Parathyroid adenoma (tissue), 2 donors: ENCODE measurements at regions not wholly inside any gene's neighbourhood (a gene's known extent, or its start where the extent isn't known, plus 50 kb on each side); places are given as distances from the start of the nearest gene placed in this dataset.

ENCODE experiments used
- H2AFZ ChIP-seq: fragments of 300-600 bp; sonication (generic); one replicate; pipeline ENCODE4 v1.7.0; 2017; ENCODE audit warnings: antibody characterized with exemption, mild to moderate bottlenecking
- H3K27ac ChIP-seq: fragments of 300-600 bp; sonication (generic); one replicate; pipeline ENCODE4 v1.7.0; 2017
- H3K27me3 ChIP-seq: fragments of 300-600 bp; sonication (generic); one replicate; pipeline ENCODE4 v1.7.0; 2017; ENCODE audit warnings: low read length; ENCODE audit not compliant: control insufficient read depth, insufficient read depth
- H3K36me3 ChIP-seq: fragments of 300-600 bp; sonication (generic); one replicate; pipeline ENCODE4 v1.7.0; 2017; ENCODE audit warnings: low read length; ENCODE audit not compliant: control insufficient read depth, insufficient read depth
- H3K4me1 ChIP-seq: fragments of 300-600 bp; sonication (generic); one replicate; pipeline ENCODE4 v1.7.0; 2017; ENCODE audit warnings: control low read depth
- H3K4me2 ChIP-seq: fragments of 300-600 bp; sonication (generic); one replicate; pipeline ENCODE4 v1.7.0; 2017; ENCODE audit warnings: low read length
- H3K4me3 ChIP-seq: fragments of 300-600 bp; sonication (generic); one replicate; pipeline ENCODE4 v1.7.0; 2017; ENCODE audit warnings: low read depth, low read length
- H3K79me2 ChIP-seq: fragments of 300-600 bp; sonication (generic); one replicate; pipeline ENCODE4 v1.7.0; 2017; ENCODE audit warnings: control low read depth
- H3K9ac ChIP-seq: fragments of 300-600 bp; sonication (generic); one replicate; pipeline ENCODE4 v1.7.0; 2017; ENCODE audit warnings: mild to moderate bottlenecking
- H3K9me3 ChIP-seq: fragments of 300-600 bp; sonication (generic); one replicate; pipeline ENCODE4 v1.7.0; 2017; ENCODE audit warnings: low read length; ENCODE audit not compliant: control insufficient read depth
- CTCF ChIP-seq: fragments of 300-600 bp; sonication (generic); IDR thresholded peaks from one replicate; pipeline ENCODE4 v1.7.0; 2017; ENCODE audit warnings: antibody characterized with exemption, mild to moderate bottlenecking
- donor health status: primary hyperparathyroidism.

GRCh38 chr17:77746393-77746792 is 212.1 kb upstream of the TNRC6C start:
- no peak overlapping the region for H2AFZ ChIP-seq
- no peaks in the 10 kb centered on the region for H3K36me3 ChIP-seq
- H3K9ac ChIP-seq, result no peak overlapping the region
- no peak overlapping the region for H3K4me2 ChIP-seq
- no peak overlapping the region for H3K4me3 ChIP-seq
- H3K4me1 ChIP-seq, result no peaks in the 10 kb centered on the region
- TF ChIP-seq CTCF, result no peak
- no peaks in the 10 kb centered on the region for H3K9me3 ChIP-seq
- H3K27ac ChIP-seq, result no peak overlapping the region
- no peaks in the 10 kb centered on the region for H3K79me2 ChIP-seq
- no peaks in the 10 kb centered on the region for H3K27me3 ChIP-seq

- Histone ChIP-seq H3K27ac (no peak overlapping the region), H3K4me2 (no peak overlapping the region), H3K27me3 (no peaks in the 10 kb centered on the region), H3K9ac (no peak overlapping the region), H3K79me2 (no peaks in the 10 kb centered on the region), H3K4me1 (no peaks in the 10 kb centered on the region), H3K4me3 (no peak overlapping the region), H3K36me3 (no peaks in the 10 kb centered on the region), H2AFZ (no peak overlapping the region), H3K9me3 (no peaks in the 10 kb centered on the region)
- TF ChIP-seq CTCF, result no peak
Observed at GRCh38 chr17:77746896-77747554, 211.5 kb upstream of the TNRC6C start.

- H3K79me2 ChIP-seq, result no peaks in the 10 kb centered on the region
- H3K27ac ChIP-seq, result no peak overlapping the region
- no peak overlapping the region for H2AFZ ChIP-seq
- TF ChIP-seq CTCF, result no peak
- H3K4me2 ChIP-seq, result no peak overlapping the region
- H3K36me3 ChIP-seq, result no peaks in the 10 kb centered on the region
- no peak overlapping the region for H3K4me3 ChIP-seq
- H3K27me3 ChIP-seq, result no peaks in the 10 kb centered on the region
- H3K9me3 ChIP-seq, result no peaks in the 10 kb centered on the region
- H3K4me1 ChIP-seq, result no peaks in the 10 kb centered on the region
- H3K9ac ChIP-seq, result no peak overlapping the region
Observed at GRCh38 chr17:77748436-77748835, 210.1 kb upstream of the TNRC6C start.

GRCh38 chr17:77749321-77749751 is 209.2 kb upstream of the TNRC6C start:
- Histone ChIP-seq H2AFZ (no peak overlapping the region), H3K4me2 (no peak overlapping the region), H3K79me2 (no peaks in the 10 kb centered on the region), H3K27ac (no peak overlapping the region), H3K9ac (no peak overlapping the region), H3K4me1 (no peaks in the 10 kb centered on the region), H3K9me3 (no peaks in the 10 kb centered on the region), H3K4me3 (no peak overlapping the region), H3K27me3 (no peaks in the 10 kb centered on the region), H3K36me3 (no peaks in the 10 kb centered on the region)
- no peak for TF ChIP-seq CTCF

GRCh38 chr17:77749989-77750388 is 208.5 kb upstream of the TNRC6C start:
- Histone ChIP-seq H3K27ac (no peak overlapping the region), H3K4me2 (no peak overlapping the region), H3K9me3 (no peaks in the 10 kb centered on the region), H3K27me3 (no peaks in the 10 kb centered on the region), H3K4me3 (no peak overlapping the region), H3K9ac (no peak overlapping the region), H2AFZ (no peak overlapping the region), H3K4me1 (no peaks in the 10 kb centered on the region), H3K36me3 (no peaks in the 10 kb centered on the region), H3K79me2 (no peaks in the 10 kb centered on the region)
- TF ChIP-seq CTCF, result no peak
